HG03066 (cell line): ENCODE measurements at regions not wholly inside any gene's neighbourhood (a gene's known extent, or its start where the extent isn't known, plus 50 kb on each side); places are given as distances from the start of the nearest gene placed in this dataset.
"Not testable (repeated sequence)": the region's sequence is repeated elsewhere in the genome, so short reads cannot be mapped to it uniquely, and the experiment has no call there.

Experiments used
- ATAC-seq: cut with Tn5 transposase; IDR thresholded peaks from one replicate; pipeline ENCODE4 v1.9.1; 2021; ENCODE audit warnings: low read depth; ENCODE audit not compliant: unreplicated experiment

DNA sequence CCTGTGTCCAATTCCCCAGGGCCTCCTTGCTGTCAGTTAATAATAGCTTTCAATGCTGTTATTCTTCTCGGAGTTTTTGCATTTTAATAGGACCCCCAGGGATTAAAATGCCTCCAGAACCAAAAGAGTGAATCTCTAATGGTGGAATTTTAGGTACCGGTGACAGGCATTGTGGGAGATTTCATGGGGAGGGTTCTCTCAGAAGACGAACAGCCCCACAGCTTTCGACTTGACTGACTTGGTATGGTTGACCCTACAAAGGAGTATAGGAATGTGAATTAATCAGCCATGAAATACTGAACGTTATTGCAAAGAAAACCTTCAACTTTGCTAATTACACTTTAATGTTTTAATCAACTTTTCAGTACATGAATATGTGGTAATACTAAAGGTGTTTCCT lies 206.3 kb upstream of the FZD8 start:
- ATAC-seq = no peak

GRCh38 chr10:35844686-35845085 lies 202.6 kb upstream of the FZD8 start:
- no peak for ATAC-seq

DNA sequence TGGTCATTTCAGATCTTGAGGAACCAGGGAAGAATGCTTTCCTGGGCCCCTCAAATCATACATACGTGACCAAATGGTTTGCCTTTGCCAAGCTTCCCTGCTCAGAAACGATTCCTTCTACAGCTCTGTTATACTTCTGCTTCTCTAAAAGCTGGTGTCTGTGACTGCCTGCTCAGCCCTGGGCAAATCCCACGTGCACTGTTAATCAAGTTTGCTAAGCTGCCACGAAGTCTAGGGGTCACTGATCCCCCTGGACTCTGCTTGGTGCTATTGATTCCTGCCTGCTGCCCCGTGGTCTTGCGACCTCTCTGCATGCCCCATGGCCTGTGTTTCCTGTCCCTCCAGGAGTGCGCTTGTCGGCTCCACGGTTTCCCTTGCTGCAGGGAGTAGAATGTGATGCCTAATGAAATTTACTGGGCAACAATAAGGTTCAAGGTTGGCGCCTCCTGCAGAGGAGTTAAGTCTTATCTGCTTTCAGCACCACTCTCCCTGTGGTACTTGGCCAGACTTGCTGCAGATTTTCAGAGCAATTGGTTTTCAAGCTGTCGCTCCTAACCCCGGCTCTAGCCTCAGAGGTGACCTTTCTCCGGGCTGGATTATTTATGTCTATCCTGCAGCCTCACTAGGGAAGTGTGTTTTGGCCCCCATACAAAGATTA lies 201.6 kb upstream of the FZD8 start:
- no peak for ATAC-seq

GRCh38 chr10:35838054-35838453 lies 196.0 kb upstream of the FZD8 start:
- no peak for ATAC-seq

DNA sequence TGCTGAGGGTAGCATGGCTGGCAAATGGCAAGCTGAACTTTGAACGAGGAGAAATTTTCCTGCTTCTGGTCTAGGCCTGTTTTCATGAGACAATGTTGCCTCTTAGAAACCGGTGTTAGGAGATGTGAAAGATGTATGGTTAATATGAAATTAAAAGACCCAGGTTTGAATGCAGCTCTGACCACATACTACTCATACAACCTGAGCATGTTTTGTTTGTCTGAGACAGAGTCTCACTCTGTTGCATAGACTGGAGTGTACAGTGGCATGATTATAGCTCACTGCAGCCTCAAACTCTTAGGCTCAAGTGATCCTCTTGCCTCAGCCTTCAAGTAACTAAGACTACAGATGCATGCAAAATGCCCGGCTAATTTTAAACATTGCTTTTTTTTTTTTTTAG lies 193.4 kb upstream of the FZD8 start:
- no peak for ATAC-seq

GRCh38 chr10:35834877-35835494 lies 192.9 kb upstream of the FZD8 start:
- ATAC-seq = no peak

DNA sequence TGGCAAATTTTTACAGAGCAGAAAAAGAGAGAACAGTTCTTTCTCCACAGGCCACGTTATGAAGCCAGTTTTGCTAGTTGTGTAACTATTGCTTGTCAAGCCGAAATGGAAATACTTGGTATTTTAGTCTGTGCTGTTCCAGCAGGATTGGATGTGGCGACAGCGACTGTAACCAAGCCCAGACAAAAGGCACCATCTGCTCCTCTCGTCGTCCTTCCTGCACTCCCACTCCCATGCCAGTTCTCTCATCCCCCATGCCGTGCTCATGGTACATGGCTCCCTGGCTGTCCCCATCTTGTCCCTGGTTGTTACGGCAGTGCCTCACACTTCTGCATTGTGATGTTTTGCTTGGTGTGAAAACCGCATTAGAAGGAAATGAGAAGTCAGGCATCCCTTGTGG lies 185.7 kb upstream of the FZD8 start:
- no peak for ATAC-seq

DNA sequence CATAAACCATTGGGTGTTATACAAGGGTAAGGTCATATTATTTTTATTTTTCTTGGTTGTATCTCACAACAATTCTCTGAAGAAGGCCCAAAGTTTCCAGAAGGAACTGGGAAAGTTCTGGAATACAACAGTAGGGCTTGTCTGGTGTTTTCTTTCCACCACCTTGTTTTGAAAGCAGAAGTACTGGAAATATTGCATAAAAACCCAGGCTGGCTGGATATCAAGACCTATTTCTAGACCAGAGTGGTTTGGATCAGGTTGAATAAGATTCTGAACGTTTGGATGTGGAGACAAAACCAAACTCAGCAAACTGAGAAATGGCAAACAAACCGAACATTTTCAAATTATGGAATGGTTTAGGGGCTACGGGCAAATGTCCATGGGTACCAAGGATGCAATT lies 182.6 kb upstream of the FZD8 start:
- ATAC-seq = no peak

GRCh38 chr10:35822316-35822715 lies 180.2 kb upstream of the FZD8 start:
- no peak for ATAC-seq

DNA sequence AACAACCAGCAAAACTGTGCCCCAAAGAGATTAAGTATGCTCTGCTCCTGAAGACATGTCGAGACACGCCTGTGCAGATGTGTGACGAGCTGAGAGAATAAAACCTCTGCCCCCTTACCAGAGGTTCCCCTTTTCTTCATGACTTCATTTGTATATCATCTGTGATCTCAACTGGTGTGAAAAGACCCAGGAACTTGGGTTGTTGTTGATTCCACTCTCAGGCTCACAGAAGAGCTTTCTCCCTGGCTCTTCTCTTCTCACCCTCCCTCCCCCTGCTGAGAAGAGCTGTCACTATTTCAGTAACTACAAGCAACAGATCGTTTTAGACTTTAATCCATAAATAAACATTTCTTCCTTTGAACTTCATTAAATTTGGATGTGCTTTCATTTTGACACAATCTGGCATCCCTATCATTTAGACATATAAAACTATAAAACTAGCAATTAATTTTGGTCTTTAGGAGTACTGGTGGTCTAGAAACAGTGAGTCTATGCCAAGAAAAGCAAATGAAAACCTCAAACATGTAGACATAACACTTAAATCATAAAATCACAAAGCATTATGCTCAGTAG lies 179.3 kb upstream of the FZD8 start:
- ATAC-seq = no peak

DNA sequence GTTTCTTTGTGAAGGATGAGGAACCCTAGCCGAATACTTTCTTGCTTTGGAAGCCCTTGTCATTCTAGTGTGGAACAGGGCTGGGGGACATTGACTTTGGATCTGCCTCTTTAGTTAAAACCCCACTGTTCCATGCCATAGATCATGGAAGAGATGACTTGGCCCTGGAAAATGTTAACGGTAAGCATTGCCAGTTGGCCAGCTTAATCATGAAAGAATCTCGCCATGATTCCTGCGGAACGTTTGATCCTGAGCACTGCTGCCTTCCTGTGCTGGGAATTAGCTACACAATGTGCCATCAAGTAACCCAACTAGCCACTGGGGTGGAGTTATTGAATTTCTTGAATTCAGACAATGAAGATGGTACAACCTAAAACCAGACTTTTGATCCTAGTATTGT lies 177.6 kb upstream of the FZD8 start:
- no peak for ATAC-seq

DNA sequence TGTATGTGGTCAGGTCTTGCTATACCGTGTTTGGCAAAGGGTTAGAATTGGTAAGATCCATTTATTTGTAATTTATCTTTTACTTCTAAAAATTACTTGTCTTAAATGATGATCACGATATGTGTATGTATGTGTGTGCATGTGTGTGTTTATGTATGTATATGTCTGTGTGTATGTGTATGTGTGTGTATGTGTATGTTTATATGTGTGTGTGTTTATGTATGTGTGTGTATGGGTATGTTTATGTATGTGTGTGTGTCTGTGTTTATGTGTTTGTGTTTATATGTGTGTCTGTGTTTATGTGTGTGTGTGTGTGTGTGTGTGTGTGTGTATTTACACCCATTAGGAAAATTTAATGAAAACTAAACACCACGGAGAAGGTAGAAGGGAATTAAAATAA lies 176.9 kb upstream of the FZD8 start:
- ATAC-seq = no peak

GRCh38 chr10:35817109-35817508 lies 175.0 kb upstream of the FZD8 start:
- ATAC-seq = not testable (repeated sequence)

GRCh38 chr10:35813219-35813618 lies 171.1 kb upstream of the FZD8 start:
- no peak for ATAC-seq

DNA sequence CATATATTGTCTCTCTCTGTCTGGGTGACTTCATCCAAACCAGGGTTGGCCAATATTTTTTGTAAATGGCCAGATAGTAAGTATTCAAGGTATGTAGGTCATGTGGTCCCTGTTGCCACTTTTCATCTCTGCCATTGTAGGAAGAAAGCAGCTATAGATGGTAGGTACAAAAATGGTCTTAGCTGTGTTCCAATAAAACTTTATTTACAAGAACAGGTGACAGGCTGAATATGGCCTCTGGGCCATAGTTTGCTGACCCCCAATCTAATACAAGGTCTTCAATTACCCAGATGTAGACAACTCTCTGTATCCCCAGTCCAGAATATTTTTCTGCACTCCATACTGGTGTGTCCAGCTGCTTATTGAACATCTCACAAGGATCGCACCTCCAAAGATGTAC lies 166.2 kb upstream of the FZD8 start:
- no peak for ATAC-seq

DNA sequence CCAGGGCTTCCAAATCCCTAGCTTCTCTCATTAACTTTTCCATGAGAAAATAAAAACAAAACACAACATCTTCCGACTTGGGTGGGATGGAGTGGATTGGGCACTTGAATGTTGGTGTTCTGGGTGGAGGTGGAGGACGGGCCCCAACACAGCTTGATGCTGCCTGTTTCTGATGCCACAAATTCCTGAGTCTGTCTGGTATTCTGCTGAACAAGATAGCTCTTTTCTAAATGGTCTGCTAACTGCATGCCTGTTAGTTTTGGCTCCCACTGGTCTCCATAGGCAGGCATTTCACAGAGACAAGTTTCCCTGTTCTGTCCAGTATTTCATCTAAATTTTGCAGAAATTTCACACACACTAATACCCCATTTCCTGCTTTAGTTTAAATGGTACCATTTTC lies 160.9 kb upstream of the FZD8 start:
- ATAC-seq = no peak

DNA sequence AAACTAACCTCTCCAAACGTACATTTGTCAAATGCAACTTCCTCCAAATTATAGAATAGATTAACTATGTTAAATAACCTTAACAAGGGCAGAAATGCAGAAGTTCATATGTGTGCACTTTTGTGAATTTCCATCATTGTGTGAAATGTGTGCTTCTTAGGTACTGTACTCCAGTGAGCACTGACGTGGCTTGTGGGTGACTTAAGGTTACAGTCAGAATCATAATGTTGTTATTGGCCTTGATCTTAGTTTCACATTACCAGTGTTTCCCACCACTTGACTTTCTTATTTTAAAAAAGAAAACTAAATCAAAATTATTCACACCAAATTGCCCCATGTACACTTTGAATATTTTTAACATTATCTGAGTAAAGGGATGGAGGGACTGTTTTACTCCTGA lies 155.1 kb upstream of the FZD8 start:
- ATAC-seq = no peak

DNA sequence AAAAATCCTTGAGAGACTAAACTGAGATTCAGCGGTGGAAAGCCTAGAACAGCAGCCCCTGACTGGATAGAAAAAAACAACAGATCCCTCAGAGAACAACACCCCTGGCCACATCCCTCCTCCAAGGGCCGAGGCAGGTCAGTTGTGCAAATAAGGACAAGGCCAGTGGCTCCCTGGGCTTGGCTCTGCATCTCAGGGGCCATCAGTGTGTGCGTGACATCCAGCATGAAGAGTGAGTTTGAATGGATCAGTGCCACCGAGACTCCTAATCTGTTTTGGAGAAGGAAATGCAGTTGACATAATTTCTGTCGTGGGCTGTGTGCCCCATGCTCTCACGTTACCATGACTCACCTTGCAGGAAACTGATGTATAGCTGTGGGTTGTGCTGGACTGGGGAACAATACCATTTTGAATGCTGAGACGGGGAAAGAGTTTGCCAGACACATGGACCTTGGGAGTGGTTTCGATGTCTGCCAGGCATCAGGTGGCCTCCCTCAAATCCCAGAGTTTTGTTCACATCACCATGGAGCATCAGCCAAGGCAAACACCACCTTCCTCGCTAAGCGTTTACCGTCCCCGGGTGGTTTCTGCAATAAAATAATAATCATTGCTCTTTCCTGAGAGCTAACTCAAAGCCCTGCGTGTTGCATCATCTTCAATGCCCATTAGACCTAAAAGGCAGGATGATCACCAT lies 153.2 kb upstream of the FZD8 start:
- no peak for ATAC-seq

GRCh38 chr10:35794703-35795102 lies 152.6 kb upstream of the FZD8 start:
- no peak for ATAC-seq

GRCh38 chr10:35792291-35792690 lies 150.2 kb upstream of the FZD8 start:
- no peak for ATAC-seq

DNA sequence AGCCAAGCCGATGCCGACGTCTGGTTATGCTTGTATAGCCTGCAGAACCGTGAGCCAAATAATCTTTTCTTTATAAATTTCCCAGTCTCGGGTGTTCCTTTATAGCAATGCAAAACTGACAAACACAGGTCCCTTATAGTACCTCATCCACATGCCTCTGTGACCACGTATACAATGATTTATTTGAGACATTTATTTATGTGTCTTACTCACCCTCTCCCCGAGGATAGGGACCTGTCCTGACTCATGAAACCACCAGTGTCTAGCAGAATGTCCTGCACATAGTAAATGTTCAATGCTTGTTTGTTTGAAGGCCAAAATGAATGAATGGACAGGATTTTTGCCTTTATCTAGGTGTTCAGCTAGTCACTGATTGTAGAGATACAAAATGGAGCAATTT lies 147.9 kb upstream of the FZD8 start:
- no peak for ATAC-seq

GRCh38 chr10:35784751-35785150 lies 142.7 kb upstream of the FZD8 start:
- ATAC-seq = no peak
